Tibial nerve (tissue), 4 donors: ENCODE measurements at regions not wholly inside any gene's neighbourhood (a gene's known extent, or its start where the extent isn't known, plus 50 kb on each side); places are given as distances from the start of the nearest gene placed in this dataset.

Experiments
- CTCF ChIP-seq, 5 experiments: fragments of 200-600 bp in 3 of 5; fragments of 450-650 bp in 2 of 5; sonication (generic) in 3 of 5; IDR thresholded peaks; one replicate each; pipeline ENCODE4 v1.5.1; 2016 to 2019; ENCODE audit warnings: antibody characterized with exemption in 5 of 5, mild to moderate bottlenecking in 3 of 5, moderate library complexity in 2 of 5
- EP300 ChIP-seq, 2 donors: sonication (generic); formaldehyde crosslinking; IDR thresholded peaks; one replicate each; pipeline ENCODE4 v1.6.1; 2017; ENCODE audit warnings: antibody characterized with exemption in 2 of 2, mild to moderate bottlenecking in 1 of 2
- POLR2A ChIP-seq, 2 donors: fragments of 450-650 bp; IDR thresholded peaks; one replicate each; pipeline ENCODE4 v1.6.1; 2017; ENCODE audit warnings: antibody characterized with exemption in 2 of 2, mild to moderate bottlenecking in 2 of 2, moderate library complexity in 2 of 2

- TF ChIP-seq POLR2A (IDR thresholded peaks at IDR 0.05) (no peak), CTCF (IDR thresholded peaks at IDR 0.05) (no peak), EP300 (IDR thresholded peaks at IDR 0.05) (no peak)
Observed at GRCh38 chr19:28399187-28399586, 813.8 kb downstream of the UQCRFS1 start.
